MCF 10A (cell line): ENCODE measurements at regions not wholly inside any gene's neighbourhood (a gene's known extent, or its start where the extent isn't known, plus 50 kb on each side); places are given as distances from the start of the nearest gene placed in this dataset.

Source experiments
- BruUV-seq: library from RNA; stranded (reverse); fragments of 400-500 nt; replicated peaks from 2 replicates; lab custom pipeline; 2021; lab: Mats Ljungman, UMichigan
- CTCF ChIA-PET: fragments of 300-600 bp; sonication (Branson Sonifier 250); formaldehyde crosslinking; extraction: SDS; loops from one replicate; lab custom pipeline; 2021; ENCODE audit warnings: antibody characterized with exemption, inconsistent platforms; lab: Yijun Ruan, JAX
- POLR2A ChIA-PET: fragments of 300-600, 350-650 bp; sonication (Branson Sonifier 250); formaldehyde crosslinking; extraction: SDS; loops from one replicate; lab custom pipeline; 2020; ENCODE audit warnings: antibody characterized with exemption, inconsistent platforms; lab: Yijun Ruan, JAX
- DNase-seq: peaks from one replicate; pipeline ENCODE4 v3.0.0-alpha.2; 2018; ENCODE audit not compliant: unreplicated experiment
- H3K27ac Mint-ChIP-seq: one replicate; pipeline ENCODE4 v1.8.0; 2022; ENCODE audit warnings: mild to moderate bottlenecking, low read depth, mixed read lengths; ENCODE audit not compliant: unreplicated experiment
- H3K27me3 Mint-ChIP-seq: one replicate; pipeline ENCODE4 v1.8.0; 2022; ENCODE audit warnings: mixed read lengths; ENCODE audit not compliant: insufficient read depth, unreplicated experiment
- H3K36me3 Mint-ChIP-seq: one replicate; pipeline ENCODE4 v1.8.0; 2022; ENCODE audit warnings: mild to moderate bottlenecking, moderate library complexity, mixed read lengths; ENCODE audit not compliant: insufficient read depth, unreplicated experiment
- H3K4me1 Mint-ChIP-seq: one replicate; pipeline ENCODE4 v1.8.0; 2022; ENCODE audit warnings: mixed read lengths; ENCODE audit not compliant: insufficient read depth, unreplicated experiment
- H3K4me3 Mint-ChIP-seq: one replicate; pipeline ENCODE4 v1.8.0; 2022; ENCODE audit warnings: mild to moderate bottlenecking, moderate library complexity, mixed read lengths; ENCODE audit not compliant: unreplicated experiment
- H3K9me3 Mint-ChIP-seq: one replicate; pipeline ENCODE4 v1.8.0; 2022; ENCODE audit warnings: mixed read lengths; ENCODE audit not compliant: unreplicated experiment
- CTCF ChIP-seq: fragments of 200-600 bp; IDR thresholded peaks from one replicate; pipeline ENCODE4 v1.8.0; 2022; ENCODE audit warnings: antibody characterized with exemption, mild to moderate bottlenecking; ENCODE audit not compliant: unreplicated experiment
- intact Hi-C: fragments of 100-400 bp; cut with micrococcal nuclease; formaldehyde crosslinking; loops from 2 replicates; pipeline ENCODE4 v1.14.1; 2022

DNA sequence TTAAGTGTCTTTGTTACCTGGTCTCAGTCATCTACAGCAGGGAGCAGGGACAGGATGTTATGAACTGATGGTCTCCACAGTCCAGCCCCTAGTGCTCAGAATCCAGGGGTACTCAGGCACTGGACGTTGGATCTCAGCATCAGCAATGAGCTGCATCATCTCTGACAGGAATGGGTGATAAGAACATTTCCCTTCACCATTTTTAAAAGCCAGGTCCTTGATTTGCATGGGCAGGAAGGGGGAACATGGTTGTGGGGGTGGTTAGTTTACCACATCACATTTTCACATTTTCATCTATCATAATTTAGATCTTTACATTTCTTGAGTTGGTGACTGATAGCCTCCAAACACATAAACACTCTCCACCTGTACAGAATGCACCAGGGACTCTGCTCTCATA lies 427.8 kb upstream of the NPVF start:
- intact Hi-C loops = no loop called here
- H3K27ac Mint-ChIP-seq = no peak overlapping the region
- no peak for DNase-seq
- TF ChIP-seq CTCF = no peak
- POLR2A ChIA-PET = no interaction called here
- CTCF ChIA-PET = interaction anchor here (0.7 kb wide), 1 partner anchor 42 kb away, joined by 3 read pairs; no protein-coding TSS in a partner anchor
- no TSS peak for BruUV-seq
- H3K9me3 Mint-ChIP-seq = no peaks in the 10 kb centered on the region
- no peaks in the 10 kb centered on the region for H3K36me3 Mint-ChIP-seq
- no peaks in the 10 kb centered on the region for H3K4me1 Mint-ChIP-seq
- H3K4me3 Mint-ChIP-seq = no peak overlapping the region
- H3K27me3 Mint-ChIP-seq = peaks cover 89% of the 10 kb centered on the region

- H3K27ac Mint-ChIP-seq = no peak overlapping the region
- DNase-seq = no peak
- BruUV-seq = no TSS peak
- peaks cover 94% of the 10 kb centered on the region for H3K27me3 Mint-ChIP-seq
- H3K36me3 Mint-ChIP-seq = no peaks in the 10 kb centered on the region
- TF ChIP-seq CTCF = no peak
- no peaks in the 10 kb centered on the region for H3K9me3 Mint-ChIP-seq
- POLR2A ChIA-PET = interaction anchor here (0.7 kb wide), 1 partner anchor 49 kb away, joined by 3 read pairs; no protein-coding TSS in a partner anchor
- no peak overlapping the region for H3K4me3 Mint-ChIP-seq
- CTCF ChIA-PET = interaction anchor here (0.7 kb wide), 1 partner anchor 43 kb away, joined by 3 read pairs; no protein-coding TSS in a partner anchor
- H3K4me1 Mint-ChIP-seq = no peaks in the 10 kb centered on the region
- intact Hi-C loops = no loop called here
Observed at GRCh38 chr7:25656581-25657026, 428.3 kb upstream of the NPVF start.

DNA sequence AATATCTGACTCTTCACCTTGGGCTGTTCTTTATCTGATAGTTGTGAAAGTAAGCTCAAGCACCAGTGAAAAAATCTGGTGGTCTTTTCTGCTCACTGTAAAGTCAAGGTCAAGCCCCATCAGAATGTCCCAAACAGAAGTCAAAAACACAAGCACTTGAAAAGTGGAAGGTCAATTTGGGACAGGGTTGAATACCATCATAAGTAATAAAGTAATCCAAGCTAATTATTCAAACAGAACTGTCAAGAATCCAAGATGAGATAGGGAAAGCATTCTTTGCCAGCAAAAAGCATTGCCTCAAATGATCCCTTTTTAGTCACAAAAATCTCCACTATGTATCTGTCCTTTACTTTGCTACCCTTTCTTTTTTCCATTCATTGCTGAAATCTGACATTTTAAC lies 430.1 kb upstream of the NPVF start:
- POLR2A ChIA-PET = no interaction called here
- TF ChIP-seq CTCF = no peak
- BruUV-seq = no TSS peak
- Mint-ChIP-seq H3K4me1 (no peaks in the 10 kb centered on the region), H3K27ac (no peak overlapping the region), H3K27me3 (peaks cover 98% of the 10 kb centered on the region), H3K4me3 (no peak overlapping the region), H3K9me3 (no peaks in the 10 kb centered on the region), H3K36me3 (no peaks in the 10 kb centered on the region)
- intact Hi-C loops = no loop called here
- CTCF ChIA-PET = interaction anchor here (0.6 to 0.7 kb wide), 2 partner anchors 208 to 1024 kb away, joined by 3 to 4 read pairs; no protein-coding TSS in a partner anchor
- DNase-seq = no peak

GRCh38 chr7:25659841-25660240 lies 431.6 kb upstream of the NPVF start:
- ChIA-PET POLR2A (no interaction called here), CTCF (interaction anchor here (0.6 to 0.8 kb wide), 3 partner anchors 20 to 442 kb away, joined by 3 to 5 read pairs (median 3); no protein-coding TSS in a partner anchor)
- Mint-ChIP-seq H3K27ac (no peak overlapping the region), H3K9me3 (no peaks in the 10 kb centered on the region), H3K4me3 (no peak overlapping the region), H3K36me3 (no peaks in the 10 kb centered on the region), H3K4me1 (no peaks in the 10 kb centered on the region), H3K27me3 (peaks cover 98% of the 10 kb centered on the region)
- intact Hi-C loops = no loop called here
- no TSS peak for BruUV-seq
- no peak for DNase-seq
- TF ChIP-seq CTCF = no peak
